HEK293T (cell line): ENCODE measurements at regions not wholly inside any gene's neighbourhood (a gene's known extent, or its start where the extent isn't known, plus 50 kb on each side); places are given as distances from the start of the nearest gene placed in this dataset.

Experiments used
- CTCF ChIA-PET: fragments of 350-600 bp; formaldehyde crosslinking; extraction: SDS; loops from one replicate; lab custom pipeline; 2021; ENCODE audit warnings: antibody characterized with exemption, inconsistent platforms; lab: Yijun Ruan, JAX
- POLR2A ChIA-PET: fragments of 350-600 bp; formaldehyde crosslinking; extraction: SDS; loops from one replicate; lab custom pipeline; 2020; ENCODE audit warnings: antibody characterized with exemption, inconsistent platforms; lab: Yijun Ruan, JAX
- DNase-seq: peaks from one replicate; pipeline ENCODE4 v3.0.0; 2012; ENCODE audit warnings: mixed read lengths; ENCODE audit errors: extremely low spot score
- ARNT ChIP-seq: fragments of 450-650 bp; IDR thresholded peaks from 2 replicates; pipeline ENCODE4 v1.6.1; 2017; ENCODE audit warnings: mild to moderate bottlenecking
- BHLHE40 ChIP-seq: fragments of 450-650 bp; IDR thresholded peaks from 2 replicates; pipeline ENCODE4 v1.6.1; 2016; ENCODE audit warnings: mild to moderate bottlenecking, moderate library complexity, borderline replicate concordance
- CTBP1 ChIP-seq: fragments of 450-650 bp; IDR thresholded peaks from 2 replicates; pipeline ENCODE4 v1.6.1; 2016; ENCODE audit warnings: borderline replicate concordance
- ELF4 ChIP-seq: fragments of 450-650 bp; IDR thresholded peaks from 2 replicates; pipeline ENCODE4 v1.6.1; 2017; ENCODE audit warnings: antibody characterized with exemption
- FOXA1 ChIP-seq: fragments of 450-650 bp; IDR thresholded peaks from 2 replicates; pipeline ENCODE4 v1.6.1; 2016; ENCODE audit warnings: mild to moderate bottlenecking
- FOXK2 ChIP-seq: fragments of 450-650 bp; IDR thresholded peaks from 2 replicates; pipeline ENCODE4 v1.6.1; 2016; ENCODE audit warnings: mild to moderate bottlenecking
- FOXM1 ChIP-seq: fragments of 450-650 bp; IDR thresholded peaks from 2 replicates; pipeline ENCODE4 v1.6.1; 2017; ENCODE audit warnings: mild to moderate bottlenecking, borderline replicate concordance
- HDGF ChIP-seq: fragments of 450-650 bp; IDR thresholded peaks from 2 replicates; pipeline ENCODE4 v1.6.1; 2017; ENCODE audit warnings: antibody characterized with exemption, borderline replicate concordance
- L3MBTL2 ChIP-seq: fragments of 450-650 bp; conservative IDR thresholded peaks from 2 replicates; pipeline ENCODE4 v1.6.1; 2016; ENCODE audit warnings: mild to moderate bottlenecking
- LEF1 ChIP-seq: fragments of 450-650 bp; IDR thresholded peaks from 2 replicates; pipeline ENCODE4 v1.6.1; 2017; ENCODE audit warnings: mild to moderate bottlenecking, borderline replicate concordance
- NFRKB ChIP-seq: fragments of 450-650 bp; IDR thresholded peaks from 2 replicates; pipeline ENCODE4 v1.6.1; 2016; ENCODE audit warnings: mild to moderate bottlenecking, moderate library complexity
- PKNOX1 ChIP-seq: fragments of 450-650 bp; IDR thresholded peaks from 2 replicates; pipeline ENCODE4 v1.6.1; 2016
- SP1 ChIP-seq: fragments of 450-650 bp; IDR thresholded peaks from 2 replicates; pipeline ENCODE4 v1.6.1; 2017
- SUZ12 ChIP-seq: fragments of 450-650 bp; IDR thresholded peaks from 2 replicates; pipeline ENCODE4 v1.6.1; 2016; ENCODE audit warnings: mild to moderate bottlenecking
- TARDBP ChIP-seq: fragments of 450-650 bp; IDR thresholded peaks from 2 replicates; pipeline ENCODE4 v1.6.1; 2016
- ZNF384 ChIP-seq: fragments of 450-650 bp; IDR thresholded peaks from 2 replicates; pipeline ENCODE4 v1.6.1; 2016

GRCh38 chr12:91633734-91634357 is 451.2 kb upstream of the DCN start:
- TF ChIP-seq SP1 (no peak), BHLHE40 (no peak), CTBP1 (no peak), NFRKB (no peak), SUZ12 (no peak), HDGF (no peak), TARDBP (no peak)
- POLR2A ChIA-PET, result no interaction called here
- CTCF ChIA-PET, result no interaction called here
- no peak for DNase-seq

GRCh38 chr12:91633206-91633605 is 450.6 kb upstream of the DCN start:
- POLR2A ChIA-PET, result no interaction called here
- CTCF ChIA-PET, result no interaction called here
- TF ChIP-seq PKNOX1, result no peak
- no peak for TF ChIP-seq ZNF384
- TF ChIP-seq FOXA1, result no peak
- no peak for TF ChIP-seq SP1
- TF ChIP-seq BHLHE40, result no peak
- no peak for TF ChIP-seq CTBP1
- TF ChIP-seq NFRKB, result no peak
- TF ChIP-seq LEF1, result no peak
- no peak for TF ChIP-seq SUZ12
- no peak for TF ChIP-seq L3MBTL2
- no peak for TF ChIP-seq FOXM1
- TF ChIP-seq FOXK2, result no peak
- DNase-seq, result no peak

- DNase-seq, result no peak
- CTCF ChIA-PET, result no interaction called here
- POLR2A ChIA-PET, result no interaction called here
These were observed 449.6 kb upstream of the DCN start for GRCh38 chr12:91632042-91632786.

GRCh38 chr12:91630596-91631293 is 448.1 kb upstream of the DCN start:
- TF ChIP-seq CTBP1 (no peak), TARDBP (no peak), FOXA1 (no peak), NFRKB (no peak), L3MBTL2 (no peak)
- POLR2A ChIA-PET, result no interaction called here
- CTCF ChIA-PET, result no interaction called here
- DNase-seq, result no peak

More at GRCh38 chr12:91632042-91632786, 449.6 kb upstream of the DCN start:
- no peak for TF ChIP-seq SP1
- no peak for TF ChIP-seq SUZ12
- TF ChIP-seq ZNF384, result no peak
- TF ChIP-seq FOXK2, result no peak
- no peak for TF ChIP-seq FOXA1
- TF ChIP-seq L3MBTL2, result no peak
- TF ChIP-seq BHLHE40, result no peak
- TF ChIP-seq NFRKB, result no peak
- TF ChIP-seq CTBP1, result no peak
- TF ChIP-seq HDGF, result no peak
- TF ChIP-seq PKNOX1, result no peak
- no peak for TF ChIP-seq ELF4
- no peak for TF ChIP-seq LEF1
- TF ChIP-seq FOXM1, result no peak

GRCh38 chr12:91630083-91630482 is 447.5 kb upstream of the DCN start:
- TF ChIP-seq L3MBTL2 (no peak), NFRKB (no peak), LEF1 (no peak), FOXK2 (no peak)
- ChIA-PET POLR2A (no interaction called here), CTCF (no interaction called here)
- DNase-seq, result no peak

GRCh38 chr12:91629440-91629839 is 446.8 kb upstream of the DCN start:
- ChIA-PET CTCF (no interaction called here), POLR2A (no interaction called here)
- TF ChIP-seq TARDBP, result no peak
- TF ChIP-seq L3MBTL2, result no peak
- TF ChIP-seq SP1, result no peak
- no peak for TF ChIP-seq FOXK2
- no peak for TF ChIP-seq HDGF
- TF ChIP-seq FOXA1, result no peak
- TF ChIP-seq FOXM1, result no peak
- TF ChIP-seq CTBP1, result no peak
- no peak for TF ChIP-seq ELF4
- TF ChIP-seq ZNF384, result no peak
- no peak for TF ChIP-seq PKNOX1
- TF ChIP-seq BHLHE40, result no peak
- TF ChIP-seq SUZ12, result no peak
- TF ChIP-seq ARNT, result no peak
- TF ChIP-seq NFRKB, result no peak
- TF ChIP-seq LEF1, result no peak
- no peak for DNase-seq
